Keratinocyte (primary cell): ENCODE measurements at regions not wholly inside any gene's neighbourhood (a gene's known extent, or its start where the extent isn't known, plus 50 kb on each side); places are given as distances from the start of the nearest gene placed in this dataset.

Experiments
- DNase-seq: peaks from one replicate; pipeline ENCODE4 v3.0.0-alpha.2; 2011; ENCODE audit warnings: low read depth, missing footprints, low spot score
- FAIRE-seq: peaks from 2 replicates; lab custom pipeline; 2011; peaks lifted over from hg19 to GRCh38; lab: Jason Lieb, UNC
- H2AFZ ChIP-seq: 2 replicates; pipeline ENCODE4 v1.6.0; 2012; ENCODE audit warnings: low read length, control low read depth, inconsistent platforms; ENCODE audit not compliant: control insufficient read depth
- H3K27ac ChIP-seq: 2 replicates; pipeline ENCODE4 v1.5.1; 2011; ENCODE audit warnings: low read length; ENCODE audit not compliant: control insufficient read depth, insufficient read depth
- H3K27me3 ChIP-seq: 3 replicates; pipeline ENCODE4 v1.6.0; 2011; ENCODE audit warnings: low read length; ENCODE audit not compliant: control insufficient read depth, insufficient read depth; ENCODE audit errors: extremely low read depth
- H3K36me3 ChIP-seq, 2 experiments: 2 replicates in 1 of 2; 3 replicates in 1 of 2; pipeline ENCODE4 v1.5.1; 2011; ENCODE audit warnings: low read length in 2 of 2, mild to moderate bottlenecking in 1 of 2; ENCODE audit not compliant: control insufficient read depth in 2 of 2, insufficient read depth in 2 of 2; ENCODE audit errors: extremely low read depth in 1 of 2
- H3K4me1 ChIP-seq: 3 replicates; pipeline ENCODE4 v1.5.1; 2011; ENCODE audit warnings: low read length; ENCODE audit not compliant: control insufficient read depth, insufficient read depth; ENCODE audit errors: extremely low read depth
- H3K4me2 ChIP-seq: 3 replicates; pipeline ENCODE4 v1.6.0; 2011; ENCODE audit warnings: low read depth, low read length; ENCODE audit not compliant: control insufficient read depth, insufficient read depth; ENCODE audit errors: extremely low read depth
- H3K4me3 ChIP-seq, 3 experiments: fragments of 200-600 bp in 1 of 3; sonication (generic) in 1 of 3; 2 replicates in 2 of 3; 3 replicates in 1 of 3; pipeline ENCODE4 v1.5.1; 2011 to 2016; ENCODE audit warnings: low read length in 3 of 3, mild to moderate bottlenecking in 3 of 3, control low read depth in 2 of 3, inconsistent platforms in 1 of 3, low read depth in 1 of 3, mixed read lengths in 1 of 3, mixed run types in 1 of 3, moderate library complexity in 1 of 3; ENCODE audit not compliant: control insufficient read depth in 2 of 3, insufficient read depth in 2 of 3; ENCODE audit errors: extremely low read depth in 1 of 3
- H3K79me2 ChIP-seq: 2 replicates; pipeline ENCODE4 v1.6.0; 2012; ENCODE audit warnings: low read length; ENCODE audit not compliant: control insufficient read depth, insufficient read depth
- H3K9ac ChIP-seq: 3 replicates; pipeline ENCODE4 v1.6.0; 2011; ENCODE audit warnings: low read length; ENCODE audit not compliant: control insufficient read depth, insufficient read depth; ENCODE audit errors: extremely low read depth
- H3K9me1 ChIP-seq: 3 replicates; pipeline ENCODE4 v1.6.0; 2011; ENCODE audit warnings: low read length; ENCODE audit not compliant: control insufficient read depth, insufficient read depth; ENCODE audit errors: extremely low read depth
- H3K9me3 ChIP-seq: 2 replicates; pipeline ENCODE4 v1.5.1; 2012; ENCODE audit warnings: low read depth, low read length; ENCODE audit not compliant: control insufficient read depth
- H4K20me1 ChIP-seq: 3 replicates; pipeline ENCODE4 v1.6.0; 2011; ENCODE audit warnings: low read length; ENCODE audit not compliant: control insufficient read depth, insufficient read depth; ENCODE audit errors: extremely low read depth
- CTCF ChIP-seq, 3 experiments: IDR thresholded peaks in 1 of 3; conservative IDR thresholded peaks in 1 of 3; optimal IDR thresholded peaks in 1 of 3; 2 replicates in 2 of 3; 3 replicates in 1 of 3; pipeline versions ENCODE3 to v1.5.1; 2011; ENCODE audit warnings: low read length in 3 of 3, mild to moderate bottlenecking in 3 of 3, moderate library complexity in 2 of 3, control low read depth in 1 of 3, inconsistent platforms in 1 of 3; ENCODE audit not compliant: insufficient read depth in 2 of 3; ENCODE audit errors: extremely low read depth in 1 of 3
- EZH2 ChIP-seq: IDR thresholded peaks from one replicate; pipeline ENCODE4 v1.6.1; 2012; ENCODE audit warnings: inconsistent platforms, mild to moderate bottlenecking, low read length, moderate library complexity
- dilution Hi-C: fragments of 300-500 bp; cut with MboI; formaldehyde crosslinking; loops from one replicate; pipeline ENCODE4 v1.7.0; 2020; ENCODE audit warnings: low sequenced_read_pairs; ENCODE audit not compliant: extremely low pct_ligation_motif_present

GRCh38 chr16:66295213-66295612 lies 71.3 kb upstream of the CDH5 start:
- Histone ChIP-seq H2AFZ (no peak overlapping the region), H4K20me1 (no peaks in the 10 kb centered on the region), H3K4me2 (no peak overlapping the region), H3K4me3 (no peak overlapping the region), H3K79me2 (no peaks in the 10 kb centered on the region), H3K4me1 (no peaks in the 10 kb centered on the region), H3K9me3 (no peaks in the 10 kb centered on the region), H3K27ac (no peak overlapping the region), H3K9me1 (no peaks in the 10 kb centered on the region), H3K36me3 (no peaks in the 10 kb centered on the region), H3K27me3 (peaks cover 12% of the 10 kb centered on the region), H3K9ac (no peak overlapping the region)
- TF ChIP-seq EZH2 (no peak), CTCF (optimal IDR thresholded peaks at IDR 0.05 in 1 of 3, IDR thresholded peaks at IDR 0.05 in 1 of 3, conservative IDR thresholded peaks at IDR 0.05 in 1 of 3; ENCODE audit: extremely low read depth in 1 of 3, insufficient read depth in 2 of 3, low read length in 3 of 3) (no peak)
- no peak for DNase-seq
- dilution Hi-C loops, result no loop called here
- FAIRE-seq, result no peak

GRCh38 chr16:66294507-66294906 lies 72.0 kb upstream of the CDH5 start:
- H3K4me2 ChIP-seq, result no peak overlapping the region
- dilution Hi-C loops, result no loop called here
- no peak overlapping the region for H2AFZ ChIP-seq
- H3K9ac ChIP-seq, result no peak overlapping the region
- no peaks in the 10 kb centered on the region for H4K20me1 ChIP-seq
- H3K27ac ChIP-seq, result no peak overlapping the region
- FAIRE-seq (no peak), DNase-seq (no peak)
- H3K36me3 ChIP-seq, result no peaks in the 10 kb centered on the region
- no peaks in the 10 kb centered on the region for H3K9me1 ChIP-seq
- no peak for TF ChIP-seq CTCF (optimal IDR thresholded peaks at IDR 0.05 in 1 of 3, IDR thresholded peaks at IDR 0.05 in 1 of 3, conservative IDR thresholded peaks at IDR 0.05 in 1 of 3; ENCODE audit: extremely low read depth in 1 of 3, insufficient read depth in 2 of 3, low read length in 3 of 3)
- no peak for TF ChIP-seq EZH2
- H3K9me3 ChIP-seq, result no peaks in the 10 kb centered on the region
- H3K4me1 ChIP-seq, result no peaks in the 10 kb centered on the region
- H3K27me3 ChIP-seq, result peaks cover 12% of the 10 kb centered on the region
- H3K4me3 ChIP-seq, result no peak overlapping the region
- no peaks in the 10 kb centered on the region for H3K79me2 ChIP-seq
